ENCODE measurements at regions not wholly inside any gene's neighbourhood (a gene's known extent, or its start where the extent isn't known, plus 50 kb on each side); places are given as distances from the start of the nearest gene placed in this dataset.

GRCh38 chr11:39177678-39178077 lies 2281.8 kb downstream of the LRRC4C start:
- in situ Hi-C loops (cut with MboI; ENCODE audit: low sequenced_read_pairs, unreplicated experiment): no loop called here
- TF ChIP-seq CTCF (IDR thresholded peaks at IDR 0.05; ENCODE audit: borderline replicate concordance, control extremely low read depth, extremely low read depth, insufficient read depth, missing control alignments): no peak
- DNase-seq (ENCODE audit: low spot score): no peak

- DNase-seq (ENCODE audit: low spot score): no peak
- TF ChIP-seq CTCF (IDR thresholded peaks at IDR 0.05; ENCODE audit: borderline replicate concordance, control extremely low read depth, extremely low read depth, insufficient read depth, missing control alignments): no peak
- in situ Hi-C loops (cut with MboI; ENCODE audit: low sequenced_read_pairs, unreplicated experiment): no loop called here
Observed at GRCh38 chr11:39174965-39175364, 2284.5 kb downstream of the LRRC4C start.

- in situ Hi-C loops (cut with MboI; ENCODE audit: low sequenced_read_pairs, unreplicated experiment): no loop called here
- DNase-seq (ENCODE audit: low spot score): no peak
- no peak for TF ChIP-seq CTCF (IDR thresholded peaks at IDR 0.05; ENCODE audit: borderline replicate concordance, control extremely low read depth, extremely low read depth, insufficient read depth, missing control alignments)
Observed at GRCh38 chr11:39174196-39174595, 2285.3 kb downstream of the LRRC4C start.

- TF ChIP-seq CTCF (IDR thresholded peaks at IDR 0.05; ENCODE audit: borderline replicate concordance, control extremely low read depth, extremely low read depth, insufficient read depth, missing control alignments): no peak
- in situ Hi-C loops (cut with MboI; ENCODE audit: low sequenced_read_pairs, unreplicated experiment): no loop called here
- no peak for DNase-seq (ENCODE audit: low spot score)
Observed at GRCh38 chr11:39165021-39165420, 2294.4 kb downstream of the LRRC4C start.

- in situ Hi-C loops (cut with MboI; ENCODE audit: low sequenced_read_pairs, unreplicated experiment): no loop called here
- TF ChIP-seq CTCF (IDR thresholded peaks at IDR 0.05; ENCODE audit: borderline replicate concordance, control extremely low read depth, extremely low read depth, insufficient read depth, missing control alignments): no peak
- no peak for DNase-seq (ENCODE audit: low spot score)
Observed at GRCh38 chr11:39149214-39149613, 2310.2 kb downstream of the LRRC4C start.

GRCh38 chr11:39145346-39145745 lies 2314.1 kb downstream of the LRRC4C start:
- DNase-seq (ENCODE audit: low spot score): no peak
- TF ChIP-seq CTCF (IDR thresholded peaks at IDR 0.05; ENCODE audit: borderline replicate concordance, control extremely low read depth, extremely low read depth, insufficient read depth, missing control alignments): no peak
- in situ Hi-C loops (cut with MboI; ENCODE audit: low sequenced_read_pairs, unreplicated experiment): no loop called here

Data from GM13976 (cell line).